ENCODE measurements at regions not wholly inside any gene's neighbourhood (a gene's known extent, or its start where the extent isn't known, plus 50 kb on each side); places are given as distances from the start of the nearest gene placed in this dataset.

GRCh38 chr2:165016772-165017411 lies 61.6 kb upstream of the SLC38A11 start:
- Mint-ChIP-seq H3K4me3 (no peak overlapping the region), H3K27ac (no peak overlapping the region), H3K4me1 (no peaks in the 10 kb centered on the region), H3K36me3 (ENCODE audit: low read depth) (no peaks in the 10 kb centered on the region), H3K9me3 (no peaks in the 10 kb centered on the region), H3K27me3 (ENCODE audit: low read depth, poor library complexity) (peaks cover 4% of the 10 kb centered on the region)
- TF ChIP-seq CTCF (IDR thresholded peaks at IDR 0.05), result peak; percentile 77
- DNase-seq, result peak; percentile 33

- Mint-ChIP-seq H3K36me3 (ENCODE audit: low read depth) (no peaks in the 10 kb centered on the region), H3K4me1 (no peaks in the 10 kb centered on the region), H3K4me3 (no peak overlapping the region), H3K27ac (no peak overlapping the region), H3K9me3 (no peaks in the 10 kb centered on the region), H3K27me3 (ENCODE audit: low read depth, poor library complexity) (peaks cover 4% of the 10 kb centered on the region)
- DNase-seq, result peak; percentile 84
- TF ChIP-seq CTCF (IDR thresholded peaks at IDR 0.05), result peak; percentile 87
Measured at GRCh38 chr2:165015052-165015642, 59.8 kb upstream of the SLC38A11 start.

- H3K27me3 Mint-ChIP-seq (ENCODE audit: low read depth, poor library complexity), result peaks cover 4% of the 10 kb centered on the region
- no peaks in the 10 kb centered on the region for H3K36me3 Mint-ChIP-seq (ENCODE audit: low read depth)
- H3K9me3 Mint-ChIP-seq, result no peaks in the 10 kb centered on the region
- TF ChIP-seq CTCF (IDR thresholded peaks at IDR 0.05), result no peak
- DNase-seq, result no peak
- H3K27ac Mint-ChIP-seq, result no peak overlapping the region
- H3K4me3 Mint-ChIP-seq, result no peak overlapping the region
- no peaks in the 10 kb centered on the region for H3K4me1 Mint-ChIP-seq
Measured at GRCh38 chr2:165013944-165014619, 58.8 kb upstream of the SLC38A11 start.

- no peak for TF ChIP-seq CTCF (IDR thresholded peaks at IDR 0.05)
- Mint-ChIP-seq H3K27me3 (ENCODE audit: low read depth, poor library complexity) (peaks cover 4% of the 10 kb centered on the region), H3K36me3 (ENCODE audit: low read depth) (no peaks in the 10 kb centered on the region), H3K4me3 (no peak overlapping the region), H3K27ac (no peak overlapping the region), H3K9me3 (no peaks in the 10 kb centered on the region), H3K4me1 (no peaks in the 10 kb centered on the region)
- no peak for DNase-seq
Measured at GRCh38 chr2:165011199-165011598, 55.9 kb upstream of the SLC38A11 start.

GRCh38 chr2:165010556-165010955 lies 55.2 kb upstream of the SLC38A11 start:
- H3K4me3 Mint-ChIP-seq, result no peak overlapping the region

More at GRCh38 chr2:165010556-165010955, 55.2 kb upstream of the SLC38A11 start:
- no peaks in the 10 kb centered on the region for H3K9me3 Mint-ChIP-seq
- TF ChIP-seq CTCF (IDR thresholded peaks at IDR 0.05), result no peak
- no peaks in the 10 kb centered on the region for H3K4me1 Mint-ChIP-seq
- H3K27ac Mint-ChIP-seq, result no peak overlapping the region
- DNase-seq, result no peak
- H3K27me3 Mint-ChIP-seq (ENCODE audit: low read depth, poor library complexity), result peaks cover 4% of the 10 kb centered on the region
- H3K36me3 Mint-ChIP-seq (ENCODE audit: low read depth), result no peaks in the 10 kb centered on the region

All from nephron progenitor cell (in vitro differentiated cells).